H1 (cell line): ENCODE measurements at regions not wholly inside any gene's neighbourhood (a gene's known extent, or its start where the extent isn't known, plus 50 kb on each side); places are given as distances from the start of the nearest gene placed in this dataset.

ENCODE experiments used
- CTCF ChIA-PET: fragments of 300-600 bp; sonication (Branson Sonifier 250); formaldehyde crosslinking; loops from one replicate; lab custom pipeline; 2021; ENCODE audit not compliant: partially characterized antibody; lab: Charles Lee
- POLR2A ChIA-PET: fragments of 300-600 bp; sonication (Branson Sonifier 250); formaldehyde crosslinking; loops from one replicate; lab custom pipeline; 2021; ENCODE audit warnings: inconsistent platforms; ENCODE audit not compliant: partially characterized antibody; lab: Charles Lee
- DNase-seq, 2 experiments: peaks; one replicate each; pipeline versions ENCODE4 v3.0.0 to v3.0.0-alpha.2; 2010 to 2022; ENCODE audit warnings: low spot score in 2 of 2, low read depth in 1 of 2, mixed read lengths in 1 of 2
- FAIRE-seq: peaks from 2 replicates; lab custom pipeline; 2011; peaks lifted over from hg19 to GRCh38; lab: Jason Lieb, UNC
- H2AFZ ChIP-seq: 2 replicates; pipeline ENCODE4 v1.8.1; 2012; ENCODE audit warnings: low read length, inconsistent platforms
- H2AK5ac ChIP-seq: 2 replicates; pipeline ENCODE4 v1.6.1; 2013; ENCODE audit warnings: low read depth, low read length
- H2BK120ac ChIP-seq: replicated peaks from 2 replicates; pipeline ENCODE3; 2013; ENCODE audit warnings: low read depth, low read length, inconsistent platforms
- H2BK12ac ChIP-seq: 2 replicates; pipeline ENCODE4 v1.6.1; 2013; ENCODE audit warnings: low read depth, low read length
- H2BK15ac ChIP-seq: 2 replicates; pipeline ENCODE4 v1.6.1; 2013; ENCODE audit warnings: low read length
- H2BK20ac ChIP-seq: 2 replicates; pipeline ENCODE4 v1.6.1; 2013; ENCODE audit warnings: low read length
- H2BK5ac ChIP-seq: 2 replicates; pipeline ENCODE4 v1.6.1; 2013; ENCODE audit warnings: low read depth, low read length
- H3K14ac ChIP-seq: 2 replicates; pipeline ENCODE4 v1.6.1; 2013; ENCODE audit warnings: inconsistent platforms; ENCODE audit not compliant: insufficient read length
- H3K18ac ChIP-seq: 2 replicates; pipeline ENCODE4 v1.6.1; 2013; ENCODE audit warnings: low read length; ENCODE audit errors: extremely low read depth
- H3K23ac ChIP-seq: 2 replicates; pipeline ENCODE4 v1.6.1; 2013; ENCODE audit warnings: inconsistent platforms; ENCODE audit not compliant: insufficient read length
- H3K23me2 ChIP-seq: 2 replicates; pipeline ENCODE4 v1.6.1; 2013; ENCODE audit warnings: low read depth, low read length
- H3K27ac ChIP-seq: 2 replicates; pipeline ENCODE4 v1.6.1; 2011; ENCODE audit warnings: low read depth, low read length, inconsistent platforms
- H3K27me3 ChIP-seq, 4 experiments: replicated peaks in 1 of 4; 1 replicate in 1 of 4; 2 replicates in 3 of 4; pipeline versions ENCODE4 v1.6.1 to v1.8.1; 2011 to 2013; ENCODE audit warnings: low read length in 3 of 4, mild to moderate bottlenecking in 3 of 4, inconsistent platforms in 2 of 4, mixed read lengths in 2 of 4, moderate library complexity in 1 of 4; ENCODE audit not compliant: control insufficient read depth in 3 of 4, insufficient read depth in 3 of 4; ENCODE audit errors: extremely low read depth in 1 of 4
- H3K36me3 ChIP-seq, 4 experiments: 2 replicates each; pipeline versions ENCODE4 v1.6.1 to v1.8.1; 2011 to 2013; ENCODE audit warnings: mild to moderate bottlenecking in 4 of 4, low read length in 3 of 4, moderate library complexity in 2 of 4, control low read depth in 1 of 4, inconsistent platforms in 1 of 4; ENCODE audit not compliant: insufficient read depth in 4 of 4, control insufficient read depth in 2 of 4
- H3K4ac ChIP-seq: replicated peaks from 2 replicates; pipeline ENCODE3; 2013; ENCODE audit warnings: low read length, low read depth, mixed read lengths, inconsistent platforms; ENCODE audit not compliant: insufficient read length
- H3K4me1 ChIP-seq, 4 experiments: replicated peaks in 1 of 4; 1 replicate in 1 of 4; 2 replicates in 3 of 4; pipeline versions ENCODE4 v1.6.1 to v1.8.1; 2011 to 2013; ENCODE audit warnings: low read length in 3 of 4, inconsistent platforms in 2 of 4, mixed read lengths in 1 of 4; ENCODE audit not compliant: insufficient read depth in 4 of 4, control insufficient read depth in 3 of 4
- H3K4me2 ChIP-seq, 2 experiments: 2 replicates each; pipeline versions ENCODE4 v1.6.1 to v1.8.1; 2011 to 2013; ENCODE audit warnings: low read depth in 2 of 2, low read length in 2 of 2, control low read depth in 1 of 2, inconsistent platforms in 1 of 2, mild to moderate bottlenecking in 1 of 2; ENCODE audit not compliant: insufficient read depth in 1 of 2
- H3K4me3 ChIP-seq, 4 experiments: fragments of 200-600, 300-600 bp in 1 of 4; sonication (generic), shearing (Covaris generic), sonication (Bioruptor Twin) in 1 of 4; 2 replicates each; pipeline versions ENCODE4 v1.5.1 to v1.8.1; 2011 to 2016; ENCODE audit warnings: low read length in 4 of 4, low read depth in 3 of 4, control low read depth in 2 of 4, inconsistent platforms in 2 of 4, mild to moderate bottlenecking in 2 of 4, mixed read lengths in 1 of 4, moderate library complexity in 1 of 4; ENCODE audit not compliant: insufficient read depth in 2 of 4; ENCODE audit errors: extremely low read depth in 1 of 4
- H3K56ac ChIP-seq: replicated peaks from 2 replicates; pipeline ENCODE3; 2013; ENCODE audit warnings: low read depth, mild to moderate bottlenecking, mixed read lengths, low read length, inconsistent platforms; ENCODE audit not compliant: insufficient read length
- H3K79me1 ChIP-seq: 2 replicates; pipeline ENCODE4 v1.6.1; 2013; ENCODE audit warnings: low read depth, low read length, control low read depth
- H3K79me2 ChIP-seq, 2 experiments: 2 replicates each; pipeline versions ENCODE4 v1.6.1 to v1.8.1; 2012 to 2013; ENCODE audit warnings: low read length in 2 of 2, mild to moderate bottlenecking in 2 of 2, inconsistent platforms in 1 of 2; ENCODE audit not compliant: insufficient read depth in 2 of 2, control insufficient read depth in 1 of 2
- H3K9ac ChIP-seq, 4 experiments: replicated peaks in 1 of 4; 1 replicate in 1 of 4; 2 replicates in 3 of 4; pipeline versions ENCODE4 v1.6.1 to v1.8.1; 2011 to 2013; ENCODE audit warnings: low read depth in 3 of 4, low read length in 3 of 4, control low read depth in 2 of 4, mild to moderate bottlenecking in 2 of 4, moderate library complexity in 2 of 4, inconsistent platforms in 1 of 4; ENCODE audit errors: extremely low read depth in 1 of 4
- H3K9me3 ChIP-seq, 2 experiments: 2 replicates each; pipeline versions ENCODE4 v1.6.1 to v1.8.1; 2012 to 2013; ENCODE audit warnings: mild to moderate bottlenecking in 2 of 2, moderate library complexity in 2 of 2, control low read depth in 1 of 2, inconsistent platforms in 1 of 2, low read depth in 1 of 2, low read length in 1 of 2, mixed read lengths in 1 of 2; ENCODE audit not compliant: insufficient read depth in 2 of 2
- H4K20me1 ChIP-seq, 2 experiments: replicated peaks in 1 of 2; 2 replicates each; pipeline versions ENCODE3 to v1.8.1; 2011 to 2013; ENCODE audit warnings: inconsistent platforms in 2 of 2, low read length in 2 of 2, mild to moderate bottlenecking in 1 of 2; ENCODE audit not compliant: insufficient read depth in 2 of 2, control insufficient read depth in 1 of 2
- H4K5ac ChIP-seq: 2 replicates; pipeline ENCODE4 v1.6.1; 2013; ENCODE audit warnings: low read length, low read depth, mixed read lengths, inconsistent platforms; ENCODE audit not compliant: insufficient read length
- H4K8ac ChIP-seq: 2 replicates; pipeline ENCODE4 v1.8.0; 2013; ENCODE audit warnings: mild to moderate bottlenecking, moderate library complexity, low read length, inconsistent platforms; ENCODE audit not compliant: insufficient read depth; ENCODE audit errors: extremely low read depth
- H4K91ac ChIP-seq: replicated peaks from 2 replicates; pipeline ENCODE3; 2013; ENCODE audit warnings: low read length, mixed read lengths, inconsistent platforms; ENCODE audit not compliant: insufficient read length
- FOSL1 ChIP-seq: IDR thresholded peaks from 2 replicates; pipeline ENCODE4 v1.6.1; 2011; ENCODE audit warnings: mild to moderate bottlenecking, low read depth, low read length, moderate library complexity; ENCODE audit not compliant: insufficient read depth
- GTF2F1 ChIP-seq: IDR thresholded peaks from 2 replicates; pipeline ENCODE4 v1.6.1; 2012; ENCODE audit warnings: low read depth, low read length, improper control_type of control experiment, borderline replicate concordance
- TAF1 ChIP-seq: IDR thresholded peaks from 2 replicates; pipeline ENCODE4 v1.6.1; 2011; ENCODE audit warnings: mild to moderate bottlenecking, low read depth, low read length
- TEAD4 ChIP-seq: IDR thresholded peaks from 2 replicates; pipeline ENCODE4 v1.6.1; 2012; ENCODE audit warnings: low read depth, low read length, inconsistent platforms, mixed read lengths
- WGBS, 2 experiments: shearing (Covaris generic) in 1 of 2; methylation state at CpG; one replicate each; pipeline versions ENCODE4 v1.1.6 to v1.1.7; 2013 to 2015; ENCODE audit warnings: low lambda C conversion rate in 2 of 2, mixed read lengths in 2 of 2, inconsistent platforms in 1 of 2, low coverage in 1 of 2, missing lambda C conversion rate in 1 of 2; ENCODE audit not compliant: insufficient replicate concordance in 2 of 2, insufficient coverage in 1 of 2, insufficient read length in 1 of 2; ENCODE audit errors: extremely low coverage in 1 of 2, missing lambda C conversion rate in 1 of 2; 5-methylcytosine and 5-hydroxymethylcytosine counted together

DNA sequence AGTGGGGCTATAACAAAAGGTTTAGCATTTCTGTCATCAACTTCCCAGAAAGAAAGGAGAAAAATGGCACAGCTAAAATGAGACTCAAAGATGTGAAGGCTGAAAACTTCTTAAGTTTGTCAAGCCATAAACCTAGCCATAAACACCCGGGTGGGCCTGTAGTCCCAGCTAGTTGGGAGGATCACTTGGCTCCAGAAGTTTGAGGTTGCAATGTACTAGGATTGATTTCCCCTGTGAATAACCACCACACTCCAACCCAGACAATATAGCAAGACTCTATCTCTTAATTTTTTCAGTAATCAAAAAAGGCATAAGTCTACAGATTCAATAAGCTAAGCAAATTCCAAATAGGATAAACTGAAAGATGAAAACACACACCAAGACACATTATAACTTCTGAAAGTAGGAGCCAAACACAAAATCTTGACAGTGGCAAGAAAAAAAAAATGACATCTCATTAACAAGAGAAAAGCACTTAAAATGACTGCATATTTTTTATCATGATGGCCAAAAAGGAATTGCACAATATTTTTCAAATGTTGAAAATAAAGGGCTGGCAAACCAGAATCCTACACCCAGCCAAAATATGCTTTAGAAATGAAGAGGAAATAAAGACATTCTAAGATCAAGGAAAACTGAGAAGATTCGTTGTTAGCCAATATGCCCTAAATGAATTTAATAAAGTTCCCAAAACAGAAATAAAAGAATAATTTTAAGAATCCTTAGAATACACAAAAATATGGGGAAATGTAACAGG lies 308.4 kb downstream of the BRINP1 start:
- Histone ChIP-seq H3K9me3 (no peaks in the 10 kb centered on the region), H3K27ac (no peak overlapping the region), H3K4me1 (peaks cover 0 to 2% (median 0%) of the 10 kb centered on the region in 4 experiments; a peak in 1 of 7 replicates), H3K23ac (no peak overlapping the region), H2BK12ac (no peak overlapping the region), H2BK120ac (no peak overlapping the region), H4K8ac (no peak overlapping the region), H2BK15ac (no peak overlapping the region), H4K5ac (no peak overlapping the region), H3K36me3 (no peaks in the 10 kb centered on the region), H3K4me3 (no peak overlapping the region), H3K14ac (no peak overlapping the region), H3K9ac (no peak overlapping the region), H2BK5ac (no peak overlapping the region), H3K27me3 (no peaks in the 10 kb centered on the region), H2AFZ (no peak overlapping the region), H3K18ac (no peak overlapping the region), H3K79me2 (no peaks in the 10 kb centered on the region), H4K91ac (no peak overlapping the region), H3K56ac (no peak overlapping the region), H3K4ac (no peak overlapping the region), H4K20me1 (no peaks in the 10 kb centered on the region), H3K23me2 (no peaks in the 10 kb centered on the region), H3K4me2 (no peak overlapping the region), H2BK20ac (no peak overlapping the region), H2AK5ac (no peak overlapping the region), H3K79me1 (no peaks in the 10 kb centered on the region)
- POLR2A ChIA-PET = no interaction called here
- CTCF ChIA-PET = interaction anchor here (0.9 kb wide), 1 partner anchor 11 kb away, joined by 3 read pairs; no protein-coding TSS in a partner anchor
- FAIRE-seq = no peak
- TF ChIP-seq GTF2F1 (no peak), FOSL1 (no peak), TAF1 (no peak), TEAD4 (no peak)
- 92% methylated on average over 2 of the region's 2 CpGs; no CpG with 5 or more reads in 1 of the 2 experiments for WGBS, 2 experiments
- no peak for DNase-seq
